MG63 (cell line): ENCODE measurements at regions not wholly inside any gene's neighbourhood (a gene's known extent, or its start where the extent isn't known, plus 50 kb on each side); places are given as distances from the start of the nearest gene placed in this dataset.

ENCODE experiments used
- DNase-seq: peaks from one replicate; pipeline ENCODE4 v3.0.0-alpha.2; 2020
- H3K27me3 ChIP-seq: fragments of 250-450 bp; sonication (Bioruptor Pico); 2 replicates; pipeline ENCODE4 v1.5.1; 2020; ENCODE audit warnings: mild to moderate bottlenecking, moderate library complexity
- H3K36me3 ChIP-seq: fragments of 250-450 bp; sonication (Bioruptor Pico); 2 replicates; pipeline ENCODE4 v1.5.1; 2020; ENCODE audit warnings: mild to moderate bottlenecking, moderate library complexity
- H3K4me3 ChIP-seq: fragments of 250-450 bp; sonication (Bioruptor Pico); 2 replicates; pipeline ENCODE4 v1.5.1; 2020; ENCODE audit warnings: mild to moderate bottlenecking, moderate library complexity
- H3K9me3 ChIP-seq: fragments of 250-450 bp; sonication (Bioruptor Pico); 2 replicates; pipeline ENCODE4 v1.5.1; 2020; ENCODE audit warnings: mild to moderate bottlenecking, moderate library complexity

- peaks cover 2% of the 10 kb centered on the region; the same call in 1 of the 2 replicates for H3K36me3 ChIP-seq
- no peak for DNase-seq
- no peak overlapping the region for H3K4me3 ChIP-seq
- H3K9me3 ChIP-seq, result peaks cover 3% of the 10 kb centered on the region; the same call in 1 of the 2 replicates
- no peaks in the 10 kb centered on the region for H3K27me3 ChIP-seq
Measured at GRCh38 chr12:127396734-127397133, 870.2 kb upstream of the TMEM132C start.

- Histone ChIP-seq H3K9me3 (peaks cover 5% of the 10 kb centered on the region), H3K4me3 (no peak overlapping the region), H3K27me3 (no peaks in the 10 kb centered on the region), H3K36me3 (peaks cover 2% of the 10 kb centered on the region; the same call in 1 of the 2 replicates)
- no peak for DNase-seq
Measured at GRCh38 chr12:127398016-127398710, 868.8 kb upstream of the TMEM132C start.

- no peaks in the 10 kb centered on the region for H3K27me3 ChIP-seq
- peaks cover 8% of the 10 kb centered on the region for H3K9me3 ChIP-seq
- H3K36me3 ChIP-seq, result peaks cover 2% of the 10 kb centered on the region; the same call in 1 of the 2 replicates
- DNase-seq, result no peak
- no peak overlapping the region for H3K4me3 ChIP-seq
Measured at GRCh38 chr12:127399451-127399850, 867.5 kb upstream of the TMEM132C start.

GRCh38 chr12:127400221-127400620, 866.7 kb upstream of the TMEM132C start:
- Histone ChIP-seq H3K9me3 (peaks cover 8% of the 10 kb centered on the region), H3K36me3 (peaks cover 2% of the 10 kb centered on the region; the same call in 1 of the 2 replicates), H3K27me3 (no peaks in the 10 kb centered on the region), H3K4me3 (no peak overlapping the region)
- DNase-seq, result no peak

- no peaks in the 10 kb centered on the region for H3K27me3 ChIP-seq
- H3K36me3 ChIP-seq, result peaks cover 2% of the 10 kb centered on the region; the same call in 1 of the 2 replicates
- H3K9me3 ChIP-seq, result peaks cover 8% of the 10 kb centered on the region
- DNase-seq, result no peak
- no peak overlapping the region for H3K4me3 ChIP-seq
Measured at GRCh38 chr12:127401005-127401404, 866.0 kb upstream of the TMEM132C start.

GRCh38 chr12:127401536-127401935, 865.4 kb upstream of the TMEM132C start:
- DNase-seq, result no peak

GRCh38 chr12:127411166-127411915, 855.6 kb upstream of the TMEM132C start:
- Histone ChIP-seq H3K36me3 (no peaks in the 10 kb centered on the region), H3K4me3 (no peak overlapping the region), H3K9me3 (no peaks in the 10 kb centered on the region), H3K27me3 (no peaks in the 10 kb centered on the region)
- DNase-seq, result no peak

More at GRCh38 chr12:127401536-127401935, 865.4 kb upstream of the TMEM132C start:
- Histone ChIP-seq H3K9me3 (peaks cover 8% of the 10 kb centered on the region), H3K27me3 (no peaks in the 10 kb centered on the region), H3K36me3 (peaks cover 2% of the 10 kb centered on the region; the same call in 1 of the 2 replicates), H3K4me3 (no peak overlapping the region)

GRCh38 chr12:127411981-127412380, 855.0 kb upstream of the TMEM132C start:
- DNase-seq, result no peak
- no peaks in the 10 kb centered on the region for H3K36me3 ChIP-seq
- H3K9me3 ChIP-seq, result no peaks in the 10 kb centered on the region

GRCh38 chr12:127412866-127413265, 854.1 kb upstream of the TMEM132C start:
- Histone ChIP-seq H3K27me3 (no peaks in the 10 kb centered on the region), H3K9me3 (no peaks in the 10 kb centered on the region), H3K36me3 (no peaks in the 10 kb centered on the region), H3K4me3 (no peak overlapping the region)
- DNase-seq, result no peak

More at GRCh38 chr12:127411981-127412380, 855.0 kb upstream of the TMEM132C start:
- Histone ChIP-seq H3K27me3 (no peaks in the 10 kb centered on the region), H3K4me3 (no peak overlapping the region)

- Histone ChIP-seq H3K9me3 (no peaks in the 10 kb centered on the region), H3K4me3 (no peak overlapping the region), H3K27me3 (no peaks in the 10 kb centered on the region), H3K36me3 (no peaks in the 10 kb centered on the region)
- DNase-seq, result no peak
Measured at GRCh38 chr12:127414186-127414585, 852.8 kb upstream of the TMEM132C start.

- Histone ChIP-seq H3K9me3 (no peaks in the 10 kb centered on the region), H3K4me3 (no peak overlapping the region), H3K36me3 (no peaks in the 10 kb centered on the region), H3K27me3 (no peaks in the 10 kb centered on the region)
- DNase-seq, result no peak
Measured at GRCh38 chr12:127414636-127415035, 852.3 kb upstream of the TMEM132C start.

- DNase-seq, result peak; percentile 66
- Histone ChIP-seq H3K4me3 (no peak overlapping the region), H3K36me3 (no peaks in the 10 kb centered on the region), H3K27me3 (no peaks in the 10 kb centered on the region), H3K9me3 (no peaks in the 10 kb centered on the region)
Measured at GRCh38 chr12:127416796-127417195, 850.2 kb upstream of the TMEM132C start.

- Histone ChIP-seq H3K36me3 (no peaks in the 10 kb centered on the region), H3K4me3 (no peak overlapping the region), H3K27me3 (no peaks in the 10 kb centered on the region), H3K9me3 (no peaks in the 10 kb centered on the region)
- DNase-seq, result no peak
Measured at GRCh38 chr12:127419111-127419510, 847.9 kb upstream of the TMEM132C start.

GRCh38 chr12:127421614-127422013, 845.4 kb upstream of the TMEM132C start:
- DNase-seq, result no peak
- Histone ChIP-seq H3K36me3 (no peaks in the 10 kb centered on the region), H3K9me3 (no peaks in the 10 kb centered on the region), H3K4me3 (no peak overlapping the region), H3K27me3 (no peaks in the 10 kb centered on the region)

GRCh38 chr12:127422935-127423566, 843.9 kb upstream of the TMEM132C start:
- no peak for DNase-seq
- Histone ChIP-seq H3K36me3 (no peaks in the 10 kb centered on the region), H3K9me3 (no peaks in the 10 kb centered on the region), H3K4me3 (no peak overlapping the region), H3K27me3 (no peaks in the 10 kb centered on the region)

GRCh38 chr12:127425474-127425873, 841.5 kb upstream of the TMEM132C start:
- H3K4me3 ChIP-seq, result no peak overlapping the region
- H3K36me3 ChIP-seq, result no peaks in the 10 kb centered on the region
- DNase-seq, result no peak

GRCh38 chr12:127428420-127428819, 838.5 kb upstream of the TMEM132C start:
- H3K27me3 ChIP-seq, result no peaks in the 10 kb centered on the region
- H3K36me3 ChIP-seq, result no peaks in the 10 kb centered on the region
- H3K4me3 ChIP-seq, result no peak overlapping the region
- no peaks in the 10 kb centered on the region for H3K9me3 ChIP-seq
- DNase-seq, result no peak

More at GRCh38 chr12:127425474-127425873, 841.5 kb upstream of the TMEM132C start:
- Histone ChIP-seq H3K9me3 (no peaks in the 10 kb centered on the region), H3K27me3 (no peaks in the 10 kb centered on the region)
